Neural progenitor cell (in vitro differentiated cells): ENCODE measurements at regions not wholly inside any gene's neighbourhood (a gene's known extent, or its start where the extent isn't known, plus 50 kb on each side); places are given as distances from the start of the nearest gene placed in this dataset.
A peak's percentile ranks its signal among the peaks of the same experiment; 100 is the strongest.

Experiments
- DNase-seq: peaks from one replicate; pipeline ENCODE4 v3.0.0-alpha.2; 2016; ENCODE audit warnings: low spot score
- H2AFZ ChIP-seq: fragments of 200-600 bp; sonication (generic); replicated peaks from 2 replicates; pipeline ENCODE4 v1.6.1; 2016; ENCODE audit warnings: antibody characterized with exemption
- H3F3A ChIP-seq: fragments of 200-600 bp; sonication (generic); 2 replicates; pipeline ENCODE4 v1.6.1; 2016; ENCODE audit warnings: antibody characterized with exemption, low read depth
- H3K27ac ChIP-seq: fragments of 200-600 bp; sonication (generic); 2 replicates; pipeline ENCODE4 v1.5.1; 2016; ENCODE audit warnings: mild to moderate bottlenecking
- H3K27me3 ChIP-seq: fragments of 200-600 bp; sonication (generic); 2 replicates; pipeline ENCODE4 v1.6.1; 2016; ENCODE audit warnings: mild to moderate bottlenecking, moderate library complexity
- H3K36me3 ChIP-seq: fragments of 200-600 bp; sonication (generic); 2 replicates; pipeline ENCODE4 v1.5.1; 2016
- H3K4me1 ChIP-seq: fragments of 200-600 bp; sonication (generic); 2 replicates; pipeline ENCODE4 v1.6.1; 2016; ENCODE audit warnings: mixed run types
- H3K4me2 ChIP-seq: fragments of 200-600 bp; sonication (generic); 2 replicates; pipeline ENCODE4 v1.6.1; 2016
- H3K4me3 ChIP-seq: fragments of 200-600 bp; sonication (generic); 2 replicates; pipeline ENCODE4 v1.5.1; 2016
- H3K79me2 ChIP-seq: fragments of 200-600 bp; sonication (generic); 2 replicates; pipeline ENCODE4 v1.6.1; 2016; ENCODE audit warnings: low read depth
- H3K9ac ChIP-seq: fragments of 200-600 bp; sonication (generic); 2 replicates; pipeline ENCODE4 v1.6.1; 2016
- H3K9me3 ChIP-seq: fragments of 200-600 bp; sonication (generic); 2 replicates; pipeline ENCODE4 v1.5.1; 2016; ENCODE audit warnings: low read depth
- H4K20me1 ChIP-seq: fragments of 200-600 bp; sonication (generic); 2 replicates; pipeline ENCODE4 v1.6.1; 2016; ENCODE audit warnings: low read depth
- H3K27ac Mint-ChIP-seq: 3 replicates; pipeline ENCODE4 v1.8.0; 2021; ENCODE audit warnings: mixed read lengths
- H3K27me3 Mint-ChIP-seq: 2 replicates; pipeline ENCODE4 v1.8.0; 2022; ENCODE audit warnings: low read depth, mild to moderate bottlenecking, inconsistent platforms, moderate library complexity, mixed read lengths; ENCODE audit not compliant: insufficient read depth
- H3K36me3 Mint-ChIP-seq: 3 replicates; pipeline ENCODE4 v1.8.0; 2021; ENCODE audit warnings: mixed read lengths
- H3K4me1 Mint-ChIP-seq: 3 replicates; pipeline ENCODE4 v1.8.0; 2021; ENCODE audit warnings: mixed read lengths
- H3K4me3 Mint-ChIP-seq: 3 replicates; pipeline ENCODE4 v1.8.0; 2021; ENCODE audit warnings: mild to moderate bottlenecking, moderate library complexity, mixed read lengths
- H3K9me3 Mint-ChIP-seq: 3 replicates; pipeline ENCODE4 v1.8.0; 2020; ENCODE audit warnings: mixed read lengths
- EZH2 ChIP-seq: fragments of 200-600 bp; sonication (generic); IDR thresholded peaks from 2 replicates; pipeline ENCODE4 v1.6.1; 2017; ENCODE audit warnings: antibody characterized with exemption, mild to moderate bottlenecking, moderate library complexity
- EZH2phosphoT487 ChIP-seq: fragments of 200-600 bp; sonication (generic); IDR thresholded peaks from 2 replicates; pipeline ENCODE4 v1.6.1; 2017; ENCODE audit warnings: antibody characterized with exemption
- TF ChIP-seq, protein P1 (sequence below): fragments of 200-600 bp; sonication (generic); IDR thresholded peaks from 2 replicates; pipeline ENCODE4 v1.5.1; 2017; ENCODE audit warnings: antibody characterized with exemption, mild to moderate bottlenecking

- Histone ChIP-seq H4K20me1 (no peaks in the 10 kb centered on the region), H3K4me1 (peaks cover 19% of the 10 kb centered on the region), H3K79me2 (no peaks in the 10 kb centered on the region), H3K4me2 (no peak overlapping the region), H3K4me3 (no peak overlapping the region), H2AFZ (no peak overlapping the region), H3K9me3 (no peaks in the 10 kb centered on the region), H3K36me3 (no peaks in the 10 kb centered on the region), H3K27ac (no peak overlapping the region), H3K9ac (no peak overlapping the region), H3K27me3 (no peaks in the 10 kb centered on the region), H3F3A (no peaks in the 10 kb centered on the region)
- Mint-ChIP-seq H3K27ac (no peak overlapping the region), H3K27me3 (no peaks in the 10 kb centered on the region), H3K36me3 (no peaks in the 10 kb centered on the region), H3K9me3 (no peaks in the 10 kb centered on the region), H3K4me3 (no peak overlapping the region), H3K4me1 (peaks cover 17% of the 10 kb centered on the region)
- TF ChIP-seq EZH2: no peak
- TF ChIP-seq, protein P1, sequence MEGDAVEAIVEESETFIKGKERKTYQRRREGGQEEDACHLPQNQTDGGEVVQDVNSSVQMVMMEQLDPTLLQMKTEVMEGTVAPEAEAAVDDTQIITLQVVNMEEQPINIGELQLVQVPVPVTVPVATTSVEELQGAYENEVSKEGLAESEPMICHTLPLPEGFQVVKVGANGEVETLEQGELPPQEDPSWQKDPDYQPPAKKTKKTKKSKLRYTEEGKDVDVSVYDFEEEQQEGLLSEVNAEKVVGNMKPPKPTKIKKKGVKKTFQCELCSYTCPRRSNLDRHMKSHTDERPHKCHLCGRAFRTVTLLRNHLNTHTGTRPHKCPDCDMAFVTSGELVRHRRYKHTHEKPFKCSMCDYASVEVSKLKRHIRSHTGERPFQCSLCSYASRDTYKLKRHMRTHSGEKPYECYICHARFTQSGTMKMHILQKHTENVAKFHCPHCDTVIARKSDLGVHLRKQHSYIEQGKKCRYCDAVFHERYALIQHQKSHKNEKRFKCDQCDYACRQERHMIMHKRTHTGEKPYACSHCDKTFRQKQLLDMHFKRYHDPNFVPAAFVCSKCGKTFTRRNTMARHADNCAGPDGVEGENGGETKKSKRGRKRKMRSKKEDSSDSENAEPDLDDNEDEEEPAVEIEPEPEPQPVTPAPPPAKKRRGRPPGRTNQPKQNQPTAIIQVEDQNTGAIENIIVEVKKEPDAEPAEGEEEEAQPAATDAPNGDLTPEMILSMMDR: no peak
- TF ChIP-seq EZH2phosphoT487: no peak
- DNase-seq: no peak
Observed at GRCh38 chr4:16290681-16291420, 64.6 kb upstream of the TAPT1 start.

GRCh38 chr4:16289897-16290554 lies 63.8 kb upstream of the TAPT1 start:
- Mint-ChIP-seq H3K36me3 (peaks cover 1% of the 10 kb centered on the region), H3K4me3 (no peak overlapping the region), H3K27me3 (no peaks in the 10 kb centered on the region), H3K9me3 (peaks cover 2% of the 10 kb centered on the region), H3K4me1 (peaks cover 17% of the 10 kb centered on the region), H3K27ac (no peak overlapping the region)
- peak; percentile 37 for DNase-seq
- TF ChIP-seq EZH2 (no peak), EZH2phosphoT487 (no peak)
- TF ChIP-seq, protein P1: peak; percentile 82
- Histone ChIP-seq H3K4me1 (peaks cover 19% of the 10 kb centered on the region), H3F3A (no peaks in the 10 kb centered on the region), H3K36me3 (no peaks in the 10 kb centered on the region), H3K27me3 (no peaks in the 10 kb centered on the region), H3K9ac (no peak overlapping the region), H3K4me2 (no peak overlapping the region), H3K27ac (no peak overlapping the region), H3K79me2 (no peaks in the 10 kb centered on the region), H4K20me1 (no peaks in the 10 kb centered on the region), H3K4me3 (no peak overlapping the region), H3K9me3 (no peaks in the 10 kb centered on the region), H2AFZ (peak overlapping the region; percentile 54)

DNA sequence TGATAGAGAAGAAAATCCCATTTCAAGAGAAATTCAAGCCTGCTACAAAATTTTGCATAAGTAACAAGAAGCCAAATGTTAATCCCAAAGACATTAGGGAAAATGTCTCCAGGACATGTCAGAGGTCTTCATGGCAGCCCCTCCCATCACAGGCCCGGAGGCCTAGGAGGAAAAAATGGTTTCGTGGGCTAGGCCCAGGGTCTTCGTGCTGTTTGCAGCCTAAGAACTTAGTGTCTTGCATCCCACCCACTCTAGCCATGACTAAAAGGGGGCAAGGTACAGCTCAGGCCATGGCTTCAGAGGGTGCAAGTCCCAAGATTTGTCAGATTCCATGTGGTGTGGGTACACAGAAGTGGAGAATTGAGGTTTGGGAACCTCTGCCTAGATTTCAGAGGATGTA lies 57.8 kb upstream of the TAPT1 start:
- DNase-seq: no peak
- H3K4me3 Mint-ChIP-seq: no peak overlapping the region

More for the DNA sequence above, 57.8 kb upstream of the TAPT1 start:
- Mint-ChIP-seq H3K36me3 (peaks cover 28% of the 10 kb centered on the region), H3K27ac (no peak overlapping the region), H3K4me1 (no peaks in the 10 kb centered on the region), H3K9me3 (peaks cover 38% of the 10 kb centered on the region), H3K27me3 (peaks cover 2% of the 10 kb centered on the region)
- Histone ChIP-seq H2AFZ (no peak overlapping the region), H3K27ac (no peak overlapping the region), H3K4me1 (no peaks in the 10 kb centered on the region), H3K36me3 (no peaks in the 10 kb centered on the region), H3K9ac (no peak overlapping the region), H3K4me3 (no peak overlapping the region), H3K9me3 (no peaks in the 10 kb centered on the region), H3K27me3 (no peaks in the 10 kb centered on the region), H4K20me1 (no peaks in the 10 kb centered on the region), H3K79me2 (no peaks in the 10 kb centered on the region), H3F3A (no peaks in the 10 kb centered on the region), H3K4me2 (no peak overlapping the region)
- TF ChIP-seq EZH2phosphoT487 (no peak), EZH2 (no peak)
- TF ChIP-seq, protein P1: no peak
